Daoy (cell line): ENCODE measurements at regions not wholly inside any gene's neighbourhood (a gene's known extent, or its start where the extent isn't known, plus 50 kb on each side); places are given as distances from the start of the nearest gene placed in this dataset.
A peak's percentile ranks its signal among the peaks of the same experiment; 100 is the strongest.

Experiments used
- DNase-seq: peaks from one replicate; pipeline ENCODE4 v3.0.0-alpha.2; 2015; ENCODE audit warnings: low read depth

- DNase-seq = no peak
Observed at GRCh38 chr3:104553121-104553520, 813.6 kb upstream of the ALCAM start.

- DNase-seq = no peak
Observed at GRCh38 chr3:104554425-104554824, 812.3 kb upstream of the ALCAM start.

GRCh38 chr3:104555728-104556127 lies 811.0 kb upstream of the ALCAM start:
- no peak for DNase-seq

DNA sequence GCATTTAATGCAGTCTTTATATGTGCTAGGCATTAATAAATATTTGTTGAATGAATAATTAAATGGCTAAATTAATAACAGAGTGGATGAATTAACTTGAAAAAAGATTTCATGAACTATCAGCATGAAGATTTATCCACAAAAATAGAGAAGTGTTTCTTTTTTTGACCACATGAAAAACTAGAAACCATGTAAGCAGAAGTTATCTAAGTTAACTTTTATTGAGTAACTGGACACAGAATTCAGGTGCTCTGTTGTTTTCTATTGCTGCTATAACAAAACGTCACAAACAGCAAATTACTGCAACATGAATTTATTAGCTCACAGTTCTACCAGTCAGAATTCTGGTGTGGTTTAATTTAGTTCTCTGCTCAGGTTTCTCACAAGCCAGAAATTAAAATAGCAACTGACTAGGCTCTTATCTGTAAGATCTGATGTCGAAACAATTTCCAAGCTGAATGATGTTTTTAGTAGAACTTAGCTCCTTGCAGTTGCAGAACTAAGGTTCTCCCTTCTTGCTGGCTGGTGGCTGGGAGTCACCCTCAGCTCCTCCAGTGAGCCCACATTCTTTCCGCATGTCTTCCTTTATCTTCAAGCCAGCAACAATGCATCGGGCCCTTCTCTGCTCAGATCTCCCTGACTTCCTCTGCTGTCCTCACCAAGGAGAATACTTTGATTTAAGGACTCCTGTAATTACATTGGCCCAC lies 810.2 kb upstream of the ALCAM start:
- DNase-seq = no peak

DNA sequence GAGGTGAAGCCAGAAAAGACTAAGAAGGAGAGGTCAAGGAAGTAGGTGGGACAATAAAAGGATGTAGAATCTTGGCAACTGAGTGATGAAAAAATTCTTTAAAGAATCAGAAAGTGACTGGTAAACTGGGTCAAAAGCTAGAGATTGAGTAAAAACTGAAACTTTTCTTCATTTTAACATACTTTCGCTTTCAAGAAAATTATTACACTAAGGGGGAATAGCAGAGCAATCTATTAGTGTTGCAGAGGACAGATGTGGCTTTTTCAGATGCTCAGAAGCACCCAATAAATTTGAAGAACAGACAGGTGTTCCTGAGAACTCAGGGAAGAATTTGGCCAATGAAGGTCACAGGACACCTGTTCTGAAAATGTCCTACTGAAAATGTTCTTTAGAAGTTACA lies 805.4 kb upstream of the ALCAM start:
- no peak for DNase-seq

DNA sequence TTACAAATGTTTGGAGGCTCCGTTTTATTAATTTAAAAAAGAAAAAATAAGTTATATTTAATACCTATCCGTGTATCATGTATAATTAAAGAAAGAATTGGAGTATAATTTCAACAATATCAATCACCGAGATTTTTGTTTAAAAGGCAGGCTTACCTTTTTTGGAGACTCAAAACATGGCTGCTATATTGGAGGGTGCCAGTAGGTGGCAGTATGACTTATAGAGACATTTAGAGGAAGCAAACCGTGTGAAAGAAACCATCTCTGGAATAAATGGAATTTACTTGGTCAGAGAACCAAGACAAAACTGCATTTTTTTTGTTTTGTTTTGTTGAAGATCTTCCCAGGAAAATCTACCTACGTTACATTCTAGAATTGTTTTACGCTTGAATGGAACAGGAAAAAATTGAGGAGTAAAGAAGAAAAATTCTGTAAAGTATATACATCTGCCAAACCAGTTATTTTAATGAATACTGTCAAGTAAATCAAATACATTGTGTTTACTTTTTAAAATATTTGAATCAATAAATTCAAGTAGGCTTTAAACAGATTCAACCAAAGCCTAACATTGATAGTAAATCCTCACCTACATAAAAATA lies 802.6 kb upstream of the ALCAM start:
- peak; percentile 27 for DNase-seq

GRCh38 chr3:104566054-104566453 lies 800.7 kb upstream of the ALCAM start:
- no peak for DNase-seq

- no peak for DNase-seq
Observed at GRCh38 chr3:104575634-104576033, 791.1 kb upstream of the ALCAM start.

- DNase-seq = no peak
Observed at GRCh38 chr3:104578558-104578957, 788.2 kb upstream of the ALCAM start.

DNA sequence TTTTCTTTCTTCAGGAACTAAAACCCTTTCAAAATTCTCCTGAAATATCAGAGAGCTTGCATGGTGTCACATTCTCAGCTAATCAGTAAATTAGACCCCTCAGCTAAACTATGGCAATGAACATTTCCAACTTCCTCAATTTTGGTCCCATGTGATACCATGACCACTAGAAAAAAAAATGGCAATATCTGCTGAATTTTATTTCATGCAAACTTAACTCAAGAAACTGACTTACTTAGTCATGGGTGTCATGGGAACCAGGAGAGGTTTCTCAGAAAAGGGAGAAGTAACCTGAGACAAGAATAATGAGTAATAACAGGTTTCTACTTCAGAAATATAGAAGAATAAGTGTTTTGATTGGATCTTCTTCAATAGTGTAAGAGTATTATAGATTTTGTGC lies 784.6 kb upstream of the ALCAM start:
- no peak for DNase-seq

GRCh38 chr3:104584682-104585081 lies 782.0 kb upstream of the ALCAM start:
- DNase-seq = no peak

- DNase-seq = no peak
Observed at GRCh38 chr3:104586344-104586743, 780.4 kb upstream of the ALCAM start.

GRCh38 chr3:104588442-104588841 lies 778.3 kb upstream of the ALCAM start:
- DNase-seq = no peak

- no peak for DNase-seq
Observed at GRCh38 chr3:104591776-104592175, 774.9 kb upstream of the ALCAM start.

- DNase-seq = no peak
Observed at GRCh38 chr3:104594491-104594890, 772.2 kb upstream of the ALCAM start.

DNA sequence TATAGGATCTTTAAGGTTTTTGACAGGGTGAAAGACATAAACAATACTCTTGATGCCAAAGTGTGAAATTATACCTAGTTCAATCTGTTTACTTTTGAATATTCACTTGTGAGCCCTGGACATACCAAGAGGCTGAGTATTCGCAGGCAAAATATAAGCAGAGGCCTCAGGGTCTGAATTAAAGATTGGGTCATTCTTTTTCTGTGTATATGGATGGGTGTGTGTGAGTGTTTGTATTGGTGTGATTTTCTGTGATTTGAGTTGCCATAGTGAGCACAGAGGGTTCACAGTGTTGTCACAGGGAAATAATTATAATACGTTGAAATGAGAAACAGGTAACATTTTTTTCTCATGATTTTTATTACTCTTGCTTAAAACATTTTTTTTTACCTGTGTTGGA lies 770.7 kb upstream of the ALCAM start:
- DNase-seq = no peak

GRCh38 chr3:104596551-104596950 lies 770.2 kb upstream of the ALCAM start:
- no peak for DNase-seq

DNA sequence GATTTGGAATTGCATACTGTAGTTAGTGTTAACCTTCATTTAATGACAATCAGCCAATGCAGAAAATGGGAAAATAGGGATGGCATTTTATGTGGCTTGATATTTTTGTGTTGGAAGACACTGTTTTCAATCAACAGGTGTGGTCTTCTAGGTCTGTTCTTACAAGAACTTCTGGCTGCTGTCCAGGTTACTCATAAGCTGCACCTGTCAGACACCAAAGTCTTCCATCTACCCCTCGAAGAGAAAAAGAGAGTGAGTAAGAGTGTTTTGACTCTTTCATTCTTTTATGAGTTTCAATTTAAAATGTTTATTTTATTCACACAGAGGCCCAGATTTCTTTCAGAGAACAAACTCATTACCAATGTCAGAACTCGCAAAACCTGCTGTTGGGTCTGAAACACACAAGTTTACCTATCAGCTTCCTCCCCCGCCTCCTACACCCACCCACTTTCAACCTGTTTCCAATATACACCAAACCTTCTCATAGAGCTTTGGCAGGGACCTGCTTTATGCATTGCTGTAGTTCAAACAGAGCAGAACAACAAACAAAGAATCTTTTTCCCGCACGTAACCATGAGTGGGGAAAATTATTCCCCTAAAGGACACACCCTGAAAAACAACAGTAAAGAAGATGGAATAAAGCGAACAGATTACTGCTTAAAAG lies 767.7 kb upstream of the ALCAM start:
- DNase-seq = no peak

DNA sequence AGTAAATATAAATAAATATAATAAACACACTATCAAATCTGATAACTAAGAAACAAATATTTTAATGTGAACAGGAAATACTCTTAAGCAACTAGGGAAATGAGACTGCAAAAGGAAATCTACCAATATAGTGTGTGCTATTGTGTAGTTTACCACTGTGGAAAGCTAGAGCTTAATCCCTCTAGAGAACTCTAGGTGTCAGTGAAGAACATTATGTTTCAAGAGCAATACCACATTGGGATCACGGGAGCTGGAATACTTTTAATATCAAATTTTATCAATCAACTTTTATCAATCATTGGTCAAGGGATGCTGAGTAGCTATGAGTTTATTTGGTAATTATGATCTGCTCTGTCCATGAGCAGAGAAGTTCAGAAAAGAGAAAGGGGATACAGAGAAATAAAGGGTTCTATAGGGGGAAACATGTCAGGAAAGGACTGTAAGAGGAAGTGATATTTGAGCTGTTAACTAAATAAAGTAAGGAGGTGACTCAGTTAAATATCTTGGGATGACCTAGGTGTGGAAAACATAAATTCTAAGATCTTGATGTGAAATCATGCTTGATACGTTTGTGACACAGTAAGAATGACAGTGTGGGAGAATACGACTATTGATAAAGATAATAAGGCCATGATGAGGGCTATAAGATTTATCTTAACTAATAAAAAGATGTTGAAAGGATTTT lies 762.2 kb upstream of the ALCAM start:
- no peak for DNase-seq

GRCh38 chr3:104606812-104607211 lies 759.9 kb upstream of the ALCAM start:
- DNase-seq = no peak

GRCh38 chr3:104610730-104611652 lies 755.7 kb upstream of the ALCAM start:
- no peak for DNase-seq

DNA sequence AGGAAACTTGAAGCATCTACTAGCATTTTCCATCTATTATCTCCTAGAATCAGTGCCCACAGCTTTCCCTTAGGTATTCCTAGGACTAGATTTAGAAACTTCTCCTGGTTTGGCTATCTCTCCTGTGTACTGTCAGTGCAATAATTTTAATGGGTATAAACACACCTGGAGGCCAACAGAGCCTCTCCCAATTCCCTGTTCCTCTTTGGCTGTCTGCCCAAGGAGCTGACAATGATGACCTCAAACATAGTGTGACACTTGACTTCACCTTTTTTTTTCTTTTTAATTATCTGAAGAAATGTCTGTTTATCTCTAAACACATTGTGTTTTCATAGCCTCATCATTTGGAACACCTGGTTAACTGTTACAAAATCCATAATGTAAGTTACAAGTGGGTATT lies 754.5 kb upstream of the ALCAM start:
- DNase-seq = no peak
